ENCODE measurements at regions not wholly inside any gene's neighbourhood (a gene's known extent, or its start where the extent isn't known, plus 50 kb on each side); places are given as distances from the start of the nearest gene placed in this dataset.
A peak's percentile ranks its signal among the peaks of the same experiment; 100 is the strongest.

GRCh38 chr6:45789238-45789637, 226.4 kb downstream of the CLIC5 start:
- no peaks in the 10 kb centered on the region for H3K9me3 ChIP-seq (ENCODE audit: control insufficient read depth in 2 of 2, low read length in 2 of 2)
- H3K27me3 ChIP-seq (ENCODE audit: control insufficient read depth, insufficient read depth, low read length), result no peaks in the 10 kb centered on the region
- Mint-ChIP-seq H3K4me3 (no peak overlapping the region), H3K27me3 (peaks cover 5% of the 10 kb centered on the region), H3K36me3 (no peaks in the 10 kb centered on the region), H3K9me3 (peaks cover 0 to 2% (median 0%) of the 10 kb centered on the region in 7 donors), H3K4me1 (no peaks in the 10 kb centered on the region), H3K27ac (no peak overlapping the region)
- H3K27ac ChIP-seq (ENCODE audit: insufficient read depth, low read length, poor library complexity, severe bottlenecking), result no peak overlapping the region
- no peaks in the 10 kb centered on the region for H3K36me3 ChIP-seq (ENCODE audit: control insufficient read depth, insufficient read depth, low read length)
- DNase-seq (no peak), ATAC-seq (ENCODE audit: low read depth in 2 of 2) (no peak)
- H3K4me3 ChIP-seq (ENCODE audit: low read depth, low read length), result no peak overlapping the region
- no peaks in the 10 kb centered on the region for H3K4me1 ChIP-seq (ENCODE audit: control insufficient read depth, insufficient read depth, low read length, poor library complexity, severe bottlenecking)

GRCh38 chr6:45787384-45787783, 228.3 kb downstream of the CLIC5 start:
- Histone ChIP-seq H3K27ac (ENCODE audit: insufficient read depth, low read length, poor library complexity, severe bottlenecking) (no peak overlapping the region), H3K36me3 (ENCODE audit: control insufficient read depth, insufficient read depth, low read length) (no peaks in the 10 kb centered on the region), H3K27me3 (ENCODE audit: control insufficient read depth, insufficient read depth, low read length) (no peaks in the 10 kb centered on the region), H3K4me1 (ENCODE audit: control insufficient read depth, insufficient read depth, low read length, poor library complexity, severe bottlenecking) (no peaks in the 10 kb centered on the region), H3K9me3 (ENCODE audit: control insufficient read depth in 2 of 2, low read length in 2 of 2) (no peaks in the 10 kb centered on the region), H3K4me3 (ENCODE audit: low read depth, low read length) (no peak overlapping the region)
- Mint-ChIP-seq H3K27ac (no peak overlapping the region), H3K27me3 (peaks cover 5% of the 10 kb centered on the region), H3K36me3 (no peaks in the 10 kb centered on the region), H3K4me1 (no peaks in the 10 kb centered on the region), H3K4me3 (no peak overlapping the region), H3K9me3 (peaks cover 0 to 2% (median 0%) of the 10 kb centered on the region in 7 donors)
- ATAC-seq (ENCODE audit: low read depth in 2 of 2) (no peak), DNase-seq (no peak)

DNA sequence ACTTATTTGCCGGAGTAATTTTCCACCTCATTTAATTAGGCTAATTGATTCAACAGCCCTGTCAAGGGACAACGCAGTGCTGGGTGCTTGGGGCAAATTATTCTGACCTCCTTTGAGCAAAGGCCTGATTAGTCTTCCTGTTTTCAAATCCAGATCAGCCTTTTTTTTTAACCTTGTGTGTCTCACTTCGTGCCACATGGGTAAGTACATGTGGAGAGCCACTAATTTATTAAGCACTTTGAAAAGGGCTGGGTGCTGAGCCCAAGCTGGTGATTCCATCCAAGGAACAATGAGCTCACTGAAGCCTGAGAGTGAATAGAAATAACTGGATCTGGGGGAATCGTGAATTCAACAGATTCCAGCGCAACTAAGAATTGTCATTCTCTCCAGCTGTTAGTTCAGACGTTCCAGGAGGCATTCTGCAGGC, 229.3 kb downstream of the CLIC5 start:
- Histone ChIP-seq H3K9me3 (ENCODE audit: control insufficient read depth in 2 of 2, low read length in 2 of 2) (no peaks in the 10 kb centered on the region), H3K4me1 (ENCODE audit: control insufficient read depth, insufficient read depth, low read length, poor library complexity, severe bottlenecking) (no peaks in the 10 kb centered on the region), H3K27ac (ENCODE audit: insufficient read depth, low read length, poor library complexity, severe bottlenecking) (no peak overlapping the region), H3K4me3 (ENCODE audit: low read depth, low read length) (no peak overlapping the region), H3K27me3 (ENCODE audit: control insufficient read depth, insufficient read depth, low read length) (no peaks in the 10 kb centered on the region), H3K36me3 (ENCODE audit: control insufficient read depth, insufficient read depth, low read length) (no peaks in the 10 kb centered on the region)
- no peak for DNase-seq
- no peak for ATAC-seq (ENCODE audit: low read depth in 2 of 2)
- peaks cover 0 to 2% (median 0%) of the 10 kb centered on the region in 7 donors for H3K9me3 Mint-ChIP-seq
- H3K4me1 Mint-ChIP-seq, result no peaks in the 10 kb centered on the region
- H3K36me3 Mint-ChIP-seq, result no peaks in the 10 kb centered on the region
- H3K4me3 Mint-ChIP-seq, result no peak overlapping the region
- no peak overlapping the region for H3K27ac Mint-ChIP-seq
- H3K27me3 Mint-ChIP-seq, result peaks cover 5% of the 10 kb centered on the region

GRCh38 chr6:45784250-45784649, 231.4 kb downstream of the CLIC5 start:
- no peaks in the 10 kb centered on the region for H3K9me3 ChIP-seq (ENCODE audit: control insufficient read depth in 2 of 2, low read length in 2 of 2)
- no peak for DNase-seq
- no peaks in the 10 kb centered on the region for H3K36me3 Mint-ChIP-seq
- no peak overlapping the region for H3K27ac ChIP-seq (ENCODE audit: insufficient read depth, low read length, poor library complexity, severe bottlenecking)
- no peaks in the 10 kb centered on the region for H3K4me1 Mint-ChIP-seq
- no peak for ATAC-seq (ENCODE audit: low read depth in 2 of 2)
- H3K27me3 Mint-ChIP-seq, result peaks cover 5% of the 10 kb centered on the region
- H3K4me3 ChIP-seq (ENCODE audit: low read depth, low read length), result no peak overlapping the region
- no peaks in the 10 kb centered on the region for H3K27me3 ChIP-seq (ENCODE audit: control insufficient read depth, insufficient read depth, low read length)
- H3K36me3 ChIP-seq (ENCODE audit: control insufficient read depth, insufficient read depth, low read length), result no peaks in the 10 kb centered on the region
- H3K27ac Mint-ChIP-seq, result no peak overlapping the region
- H3K4me3 Mint-ChIP-seq, result no peak overlapping the region
- H3K4me1 ChIP-seq (ENCODE audit: control insufficient read depth, insufficient read depth, low read length, poor library complexity, severe bottlenecking), result no peaks in the 10 kb centered on the region
- peaks cover 0 to 2% (median 0%) of the 10 kb centered on the region in 7 donors for H3K9me3 Mint-ChIP-seq

GRCh38 chr6:45783716-45784115, 231.9 kb downstream of the CLIC5 start:
- H3K36me3 Mint-ChIP-seq, result no peaks in the 10 kb centered on the region
- Histone ChIP-seq H3K4me1 (ENCODE audit: control insufficient read depth, insufficient read depth, low read length, poor library complexity, severe bottlenecking) (no peaks in the 10 kb centered on the region), H3K27me3 (ENCODE audit: control insufficient read depth, insufficient read depth, low read length) (no peaks in the 10 kb centered on the region), H3K27ac (ENCODE audit: insufficient read depth, low read length, poor library complexity, severe bottlenecking) (no peak overlapping the region), H3K9me3 (ENCODE audit: control insufficient read depth in 2 of 2, low read length in 2 of 2) (no peaks in the 10 kb centered on the region), H3K36me3 (ENCODE audit: control insufficient read depth, insufficient read depth, low read length) (no peaks in the 10 kb centered on the region), H3K4me3 (ENCODE audit: low read depth, low read length) (no peak overlapping the region)
- DNase-seq, result no peak
- H3K9me3 Mint-ChIP-seq, result peaks cover 0 to 2% (median 0%) of the 10 kb centered on the region in 7 donors
- no peak overlapping the region for H3K27ac Mint-ChIP-seq
- peaks cover 5% of the 10 kb centered on the region for H3K27me3 Mint-ChIP-seq
- no peak for ATAC-seq (ENCODE audit: low read depth in 2 of 2)
- H3K4me3 Mint-ChIP-seq, result no peak overlapping the region
- no peaks in the 10 kb centered on the region for H3K4me1 Mint-ChIP-seq

GRCh38 chr6:45781890-45782289, 233.8 kb downstream of the CLIC5 start:
- Histone ChIP-seq H3K36me3 (ENCODE audit: control insufficient read depth, insufficient read depth, low read length) (no peaks in the 10 kb centered on the region), H3K9me3 (ENCODE audit: control insufficient read depth in 2 of 2, low read length in 2 of 2) (no peaks in the 10 kb centered on the region), H3K27me3 (ENCODE audit: control insufficient read depth, insufficient read depth, low read length) (no peaks in the 10 kb centered on the region), H3K4me3 (ENCODE audit: low read depth, low read length) (no peak overlapping the region), H3K4me1 (ENCODE audit: control insufficient read depth, insufficient read depth, low read length, poor library complexity, severe bottlenecking) (no peaks in the 10 kb centered on the region), H3K27ac (ENCODE audit: insufficient read depth, low read length, poor library complexity, severe bottlenecking) (no peak overlapping the region)
- no peaks in the 10 kb centered on the region for H3K36me3 Mint-ChIP-seq
- no peaks in the 10 kb centered on the region for H3K9me3 Mint-ChIP-seq
- peak overlapping the region in 1 of 3 donors; percentile 39 for H3K27ac Mint-ChIP-seq
- no peaks in the 10 kb centered on the region for H3K4me1 Mint-ChIP-seq
- H3K4me3 Mint-ChIP-seq, result no peak overlapping the region
- H3K27me3 Mint-ChIP-seq, result peaks cover 14% of the 10 kb centered on the region
- no peak for ATAC-seq (ENCODE audit: low read depth in 2 of 2)
- no peak for DNase-seq

- H3K27ac ChIP-seq (ENCODE audit: insufficient read depth, low read length, poor library complexity, severe bottlenecking), result no peak overlapping the region
- no peaks in the 10 kb centered on the region for H3K27me3 ChIP-seq (ENCODE audit: control insufficient read depth, insufficient read depth, low read length)
- Mint-ChIP-seq H3K27ac (peak overlapping the region in 1 of 3 donors; percentile 44), H3K27me3 (peaks cover 22% of the 10 kb centered on the region), H3K4me3 (no peak overlapping the region), H3K36me3 (no peaks in the 10 kb centered on the region), H3K4me1 (no peaks in the 10 kb centered on the region), H3K9me3 (peaks cover 0 to under 1% (median 0%) of the 10 kb centered on the region in 7 donors)
- no peak for DNase-seq
- no peak for ATAC-seq (ENCODE audit: low read depth in 2 of 2)
- no peak overlapping the region for H3K4me3 ChIP-seq (ENCODE audit: low read depth, low read length)
- no peaks in the 10 kb centered on the region for H3K4me1 ChIP-seq (ENCODE audit: control insufficient read depth, insufficient read depth, low read length, poor library complexity, severe bottlenecking)
- no peaks in the 10 kb centered on the region for H3K36me3 ChIP-seq (ENCODE audit: control insufficient read depth, insufficient read depth, low read length)
- no peaks in the 10 kb centered on the region for H3K9me3 ChIP-seq (ENCODE audit: control insufficient read depth in 2 of 2, low read length in 2 of 2)
Measured at GRCh38 chr6:45780523-45780922, 235.1 kb downstream of the CLIC5 start.

- DNase-seq, result no peak
- Mint-ChIP-seq H3K4me3 (no peak overlapping the region), H3K4me1 (no peaks in the 10 kb centered on the region), H3K9me3 (peaks cover 0 to 6% (median 4%) of the 10 kb centered on the region in 7 donors), H3K27ac (no peak overlapping the region), H3K27me3 (peaks cover 45% of the 10 kb centered on the region), H3K36me3 (no peaks in the 10 kb centered on the region)
- no peak overlapping the region for H3K4me3 ChIP-seq (ENCODE audit: low read depth, low read length)
- no peaks in the 10 kb centered on the region for H3K27me3 ChIP-seq (ENCODE audit: control insufficient read depth, insufficient read depth, low read length)
- H3K27ac ChIP-seq (ENCODE audit: insufficient read depth, low read length, poor library complexity, severe bottlenecking), result no peak overlapping the region
- ATAC-seq (ENCODE audit: low read depth in 2 of 2), result no peak
- no peaks in the 10 kb centered on the region for H3K9me3 ChIP-seq (ENCODE audit: control insufficient read depth in 2 of 2, low read length in 2 of 2)
- H3K4me1 ChIP-seq (ENCODE audit: control insufficient read depth, insufficient read depth, low read length, poor library complexity, severe bottlenecking), result no peaks in the 10 kb centered on the region
- H3K36me3 ChIP-seq (ENCODE audit: control insufficient read depth, insufficient read depth, low read length), result no peaks in the 10 kb centered on the region
Measured at GRCh38 chr6:45775026-45775697, 240.5 kb downstream of the CLIC5 start.
